Kidney (tissue), 13 donors: ENCODE measurements at regions not wholly inside any gene's neighbourhood (a gene's known extent, or its start where the extent isn't known, plus 50 kb on each side); places are given as distances from the start of the nearest gene placed in this dataset.

ENCODE experiments used
- DNase-seq, 5 donors: peaks; one replicate each; pipeline ENCODE4 v3.0.0-alpha.2; 2013 to 2020
- FAIRE-seq: peaks from 2 replicates; lab custom pipeline; 2012; peaks lifted over from hg19 to GRCh38; lab: Jason Lieb, UNC
- H3K27ac ChIP-seq, 2 donors: one replicate each; pipeline ENCODE4 v1.7.0; 2013; ENCODE audit warnings: low read depth in 2 of 2, low read length in 2 of 2, inconsistent platforms in 1 of 2
- H3K27me3 ChIP-seq: one replicate; pipeline ENCODE4 v1.7.1; 2013; ENCODE audit warnings: low read length, inconsistent platforms; ENCODE audit not compliant: control insufficient read depth, insufficient read depth
- H3K36me3 ChIP-seq, 3 donors: one replicate each; pipeline versions ENCODE4 v1.7.0 to v1.7.1; 2013; ENCODE audit warnings: low read length in 3 of 3, control low read depth in 1 of 3, inconsistent platforms in 1 of 3; ENCODE audit not compliant: insufficient read depth in 3 of 3, control insufficient read depth in 2 of 3
- H3K4me1 ChIP-seq, 3 donors: one replicate each; pipeline versions ENCODE4 v1.7.0 to v1.7.1; 2013; ENCODE audit warnings: low read length in 3 of 3, inconsistent platforms in 1 of 3, low read depth in 1 of 3; ENCODE audit not compliant: control insufficient read depth in 2 of 3, insufficient read depth in 2 of 3
- H3K4me3 ChIP-seq, 3 donors: one replicate each; pipeline versions ENCODE4 v1.7.0 to v1.8.1; 2013; ENCODE audit warnings: low read length in 3 of 3, control low read depth in 1 of 3, inconsistent platforms in 1 of 3
- H3K9ac ChIP-seq, 3 donors: one replicate each; pipeline versions ENCODE4 v1.7.0 to v1.7.1; 2013; ENCODE audit warnings: low read length in 3 of 3, control low read depth in 1 of 3, inconsistent platforms in 1 of 3
- H3K9me3 ChIP-seq, 3 donors: one replicate each; pipeline versions ENCODE4 v1.7.0 to v1.7.1; 2013; ENCODE audit warnings: low read length in 3 of 3, control low read depth in 1 of 3, inconsistent platforms in 1 of 3; ENCODE audit not compliant: control insufficient read depth in 2 of 3, insufficient read depth in 1 of 3
- intact Hi-C: fragments of 100-400 bp; cut with DNase I; formaldehyde crosslinking; loops from one replicate; pipeline ENCODE4 v1.11.1; 2022
- TF ChIP-seq, protein P1 (sequence below): IDR thresholded peaks from 3 replicates; pipeline ENCODE4 v1.5.1; 2012; ENCODE audit warnings: mild to moderate bottlenecking, moderate library complexity, borderline replicate concordance; ENCODE audit not compliant: insufficient read depth; ENCODE audit errors: extremely low read depth
- donor health status: control.
- donor health status: control.
- donor health status: control.
- donor health status: control.
- donor health status: control.
- donor health status: DM: yes; HTN: yes; CAD: no.
- donor health status: Normal renal cell carcinoma (clear cell type).

DNA sequence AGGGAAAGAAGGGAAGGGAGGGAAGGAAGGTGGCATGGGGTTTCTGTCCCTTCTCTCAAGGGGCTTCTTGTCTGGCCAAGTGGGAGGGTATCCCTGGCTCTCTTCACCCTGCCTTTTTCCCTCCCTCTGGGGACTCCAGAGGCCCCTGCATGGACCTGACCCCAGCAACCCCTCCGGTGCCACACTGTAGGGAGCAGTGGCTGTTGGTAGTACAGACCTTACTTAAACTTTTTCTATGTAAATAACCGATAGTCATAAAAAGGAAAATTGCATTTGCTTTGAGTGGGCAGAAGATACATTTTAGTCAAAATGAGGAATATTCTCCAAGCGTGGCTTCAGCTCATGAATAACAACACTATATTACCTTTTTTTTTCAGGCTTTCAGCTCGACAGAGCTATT, 1384.0 kb downstream of the BRD1 start:
- peak in 1 of 5 donors; percentile 26 for DNase-seq
- Histone ChIP-seq H3K36me3 (no peaks in the 10 kb centered on the region), H3K27me3 (no peaks in the 10 kb centered on the region), H3K4me1 (no peaks in the 10 kb centered on the region), H3K27ac (no peak overlapping the region), H3K9ac (no peak overlapping the region), H3K9me3 (no peaks in the 10 kb centered on the region), H3K4me3 (no peak overlapping the region)
- no peak for FAIRE-seq
- TF ChIP-seq, protein P1, sequence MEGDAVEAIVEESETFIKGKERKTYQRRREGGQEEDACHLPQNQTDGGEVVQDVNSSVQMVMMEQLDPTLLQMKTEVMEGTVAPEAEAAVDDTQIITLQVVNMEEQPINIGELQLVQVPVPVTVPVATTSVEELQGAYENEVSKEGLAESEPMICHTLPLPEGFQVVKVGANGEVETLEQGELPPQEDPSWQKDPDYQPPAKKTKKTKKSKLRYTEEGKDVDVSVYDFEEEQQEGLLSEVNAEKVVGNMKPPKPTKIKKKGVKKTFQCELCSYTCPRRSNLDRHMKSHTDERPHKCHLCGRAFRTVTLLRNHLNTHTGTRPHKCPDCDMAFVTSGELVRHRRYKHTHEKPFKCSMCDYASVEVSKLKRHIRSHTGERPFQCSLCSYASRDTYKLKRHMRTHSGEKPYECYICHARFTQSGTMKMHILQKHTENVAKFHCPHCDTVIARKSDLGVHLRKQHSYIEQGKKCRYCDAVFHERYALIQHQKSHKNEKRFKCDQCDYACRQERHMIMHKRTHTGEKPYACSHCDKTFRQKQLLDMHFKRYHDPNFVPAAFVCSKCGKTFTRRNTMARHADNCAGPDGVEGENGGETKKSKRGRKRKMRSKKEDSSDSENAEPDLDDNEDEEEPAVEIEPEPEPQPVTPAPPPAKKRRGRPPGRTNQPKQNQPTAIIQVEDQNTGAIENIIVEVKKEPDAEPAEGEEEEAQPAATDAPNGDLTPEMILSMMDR, result no peak
- intact Hi-C loops, result no loop called here

DNA sequence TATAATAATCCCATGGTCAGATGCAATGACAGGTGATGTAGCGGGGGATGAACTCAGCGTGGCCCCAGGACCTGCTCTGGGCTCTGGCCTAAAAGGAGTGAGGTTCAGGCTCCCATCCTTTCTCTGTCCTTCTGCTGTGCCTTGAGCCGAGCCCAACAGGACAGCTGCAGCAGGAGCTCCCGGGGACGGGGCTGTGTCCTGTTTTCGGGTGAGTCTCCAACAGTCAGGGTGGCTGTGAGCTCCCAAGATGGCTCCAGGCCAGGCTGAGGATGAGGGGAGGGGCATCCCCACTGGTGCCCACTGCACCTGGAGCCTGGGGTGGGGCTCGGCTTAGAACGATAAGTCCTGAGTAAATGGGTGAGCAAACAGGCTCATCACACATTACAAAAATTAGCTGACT, 1385.0 kb downstream of the BRD1 start:
- Histone ChIP-seq H3K9me3 (no peaks in the 10 kb centered on the region), H3K27me3 (no peaks in the 10 kb centered on the region), H3K4me3 (no peak overlapping the region), H3K9ac (no peak overlapping the region), H3K36me3 (no peaks in the 10 kb centered on the region), H3K27ac (no peak overlapping the region), H3K4me1 (no peaks in the 10 kb centered on the region)
- peak in 1 of 5 donors; percentile 48 for DNase-seq
- intact Hi-C loops, result no loop called here
- FAIRE-seq, result no peak
- TF ChIP-seq, protein P1, result no peak

DNA sequence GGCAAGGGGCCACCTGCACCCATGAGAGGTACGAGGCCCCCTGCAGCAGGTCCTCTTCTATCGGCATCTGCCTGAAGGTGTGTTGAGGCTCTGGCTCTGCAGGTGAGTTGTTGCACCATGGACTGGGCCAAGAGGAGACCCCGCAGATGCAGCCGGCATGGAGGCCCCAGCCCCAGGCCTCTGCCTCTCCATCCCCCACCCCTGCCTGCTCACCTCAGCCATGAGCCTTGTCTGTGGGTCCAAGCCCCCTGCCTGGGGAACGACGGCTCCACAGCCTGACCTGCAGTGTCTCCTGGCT, 1386.2 kb downstream of the BRD1 start:
- Histone ChIP-seq H3K9ac (no peak overlapping the region), H3K36me3 (no peaks in the 10 kb centered on the region), H3K9me3 (no peaks in the 10 kb centered on the region), H3K4me1 (no peaks in the 10 kb centered on the region), H3K27ac (no peak overlapping the region), H3K4me3 (no peak overlapping the region), H3K27me3 (no peaks in the 10 kb centered on the region)
- TF ChIP-seq, protein P1, result no peak
- no peak for FAIRE-seq
- intact Hi-C loops, result no loop called here
- DNase-seq, result no peak
